EL (cell line): ENCODE measurements at regions not wholly inside any gene's neighbourhood (a gene's known extent, or its start where the extent isn't known, plus 50 kb on each side); places are given as distances from the start of the nearest gene placed in this dataset.
"Not testable (repeated sequence)": the region's sequence is repeated elsewhere in the genome, so short reads cannot be mapped to it uniquely, and the experiment has no call there.

Experiments
- DNase-seq: peaks from one replicate; pipeline ENCODE4 v3.0.0-alpha.2; 2016

DNA sequence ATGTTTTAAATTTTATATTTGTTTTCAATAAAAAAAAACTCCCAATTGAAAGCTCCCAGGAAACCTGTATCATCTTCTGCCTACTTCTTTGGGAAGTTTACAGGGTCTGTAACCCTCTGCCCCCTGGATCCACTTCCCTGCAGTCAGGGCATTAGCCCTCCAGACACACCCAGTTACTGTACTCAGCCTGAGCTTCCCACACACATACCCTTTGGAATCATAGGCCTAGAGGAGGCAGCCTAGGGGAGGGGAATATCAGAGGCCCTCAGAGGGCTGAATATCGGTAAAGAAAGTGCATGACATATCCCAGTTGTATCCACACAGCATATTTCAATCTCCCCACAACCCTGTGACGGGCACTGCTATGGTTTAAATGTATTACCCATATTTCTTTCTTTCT, 56.2 kb upstream of the TFPI start:
- DNase-seq: not testable (repeated sequence)

DNA sequence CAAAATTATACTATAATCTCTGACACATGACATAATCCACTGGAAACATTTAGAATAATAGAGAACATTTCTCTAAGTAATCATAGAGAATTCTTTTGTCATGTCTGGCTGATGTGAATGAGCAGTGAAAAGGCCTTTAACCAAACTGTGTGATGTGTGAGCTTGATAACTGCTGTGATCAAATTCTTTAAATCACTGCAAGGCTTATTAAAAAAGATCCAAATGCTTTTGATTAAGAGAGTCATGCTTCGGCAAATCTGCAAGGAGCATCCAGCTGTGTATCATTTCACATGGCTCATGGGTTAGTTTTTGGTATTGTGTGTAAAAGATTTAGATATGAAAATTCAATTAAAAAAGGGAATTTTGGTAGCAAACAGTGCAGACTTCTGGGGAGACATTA, 58.6 kb upstream of the TFPI start:
- no peak for DNase-seq

DNA sequence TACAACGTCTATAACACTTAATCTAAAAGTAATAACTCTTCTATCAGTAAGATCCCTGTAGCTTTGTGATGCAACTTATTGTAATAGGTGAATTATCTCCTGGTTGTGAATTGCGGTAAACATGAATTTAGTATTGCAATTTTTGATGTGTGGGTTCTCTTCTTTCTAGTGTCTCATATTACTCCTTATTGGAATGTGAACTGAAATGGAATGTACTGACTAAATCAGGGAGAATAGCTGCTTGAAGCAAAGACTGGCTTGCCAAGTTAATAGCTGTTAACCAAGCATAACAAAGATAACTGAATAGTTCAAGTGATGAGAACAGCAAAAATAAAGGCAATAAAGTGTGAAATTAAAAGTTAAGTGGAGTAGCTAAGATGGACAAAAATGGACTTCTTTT, 60.5 kb upstream of the TFPI start:
- DNase-seq: peak; percentile 4

DNA sequence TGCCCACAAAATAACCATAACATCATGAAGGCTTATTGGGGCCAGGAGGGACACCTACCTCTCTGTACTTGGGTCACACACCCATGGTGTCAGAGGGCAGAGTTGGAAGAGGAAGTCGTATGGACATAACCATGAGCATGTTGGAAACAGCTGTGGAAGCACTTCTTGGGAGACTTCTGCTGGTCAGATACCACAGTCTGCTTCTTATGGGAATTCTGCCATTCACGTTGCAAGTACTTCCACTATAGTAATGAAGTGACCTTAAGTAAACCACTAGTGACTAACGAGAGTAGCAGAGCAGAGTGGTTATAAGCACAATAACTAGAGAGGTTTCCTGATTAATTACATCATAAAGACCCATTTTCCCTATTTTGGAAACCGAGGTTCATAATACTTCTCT, 61.1 kb upstream of the TFPI start:
- DNase-seq: no peak

DNA sequence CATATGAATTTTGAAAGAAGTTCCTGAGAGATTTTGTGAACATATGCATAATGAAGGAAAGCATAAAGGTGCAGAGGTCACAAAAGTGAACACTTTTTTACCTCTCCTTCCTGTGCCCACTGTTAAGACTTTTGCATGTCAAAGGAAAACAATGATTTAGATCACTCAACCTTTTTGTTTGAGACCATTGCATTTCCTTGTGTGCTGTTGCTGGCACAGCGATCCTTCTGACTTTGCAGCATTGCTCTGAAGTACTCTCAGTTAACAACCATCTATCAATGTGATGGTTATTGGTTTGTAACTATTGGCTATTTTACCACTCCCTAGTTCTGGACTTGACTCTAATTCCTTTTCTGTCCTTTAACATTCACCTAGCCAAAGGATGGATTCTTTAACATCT, 61.7 kb upstream of the TFPI start:
- DNase-seq: no peak

DNA sequence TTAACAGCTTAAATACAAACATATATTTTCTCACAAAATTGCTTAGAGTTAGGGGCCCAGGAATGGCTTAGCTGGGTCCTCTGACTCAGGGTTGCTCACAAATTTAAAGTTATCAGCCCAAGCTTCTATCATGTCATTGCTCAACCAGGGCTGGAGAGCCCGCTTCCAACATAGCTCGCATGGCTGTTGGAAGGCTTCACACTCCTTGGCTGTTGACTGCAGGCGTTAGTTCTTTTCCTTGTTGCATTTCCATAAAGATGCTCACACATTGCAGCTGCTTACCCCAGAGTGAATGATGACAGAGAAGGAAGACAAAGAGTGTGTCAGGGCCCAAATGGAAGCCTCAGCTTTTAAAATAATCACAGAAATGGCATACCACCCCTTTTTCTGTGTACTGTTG, 62.9 kb upstream of the TFPI start:
- DNase-seq: no peak

DNA sequence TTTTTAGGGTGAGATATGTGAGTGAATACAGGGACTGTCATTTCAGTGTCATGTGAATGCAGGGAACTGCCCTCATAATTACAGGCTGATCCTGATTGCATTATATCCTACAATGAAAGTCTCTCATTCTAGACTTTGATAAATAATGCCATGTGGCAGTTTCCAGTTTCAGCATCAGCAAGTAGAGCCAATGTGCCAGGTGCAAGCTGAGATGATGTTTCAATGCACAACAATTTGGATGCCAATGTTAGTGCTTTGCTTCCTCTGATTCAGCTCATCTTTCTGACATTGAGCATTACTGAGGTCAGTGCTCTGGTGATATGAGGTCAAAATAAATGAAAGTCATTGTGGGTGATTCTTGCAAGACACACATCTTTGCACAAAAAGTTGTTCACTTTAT, 63.7 kb upstream of the TFPI start:
- no peak for DNase-seq

DNA sequence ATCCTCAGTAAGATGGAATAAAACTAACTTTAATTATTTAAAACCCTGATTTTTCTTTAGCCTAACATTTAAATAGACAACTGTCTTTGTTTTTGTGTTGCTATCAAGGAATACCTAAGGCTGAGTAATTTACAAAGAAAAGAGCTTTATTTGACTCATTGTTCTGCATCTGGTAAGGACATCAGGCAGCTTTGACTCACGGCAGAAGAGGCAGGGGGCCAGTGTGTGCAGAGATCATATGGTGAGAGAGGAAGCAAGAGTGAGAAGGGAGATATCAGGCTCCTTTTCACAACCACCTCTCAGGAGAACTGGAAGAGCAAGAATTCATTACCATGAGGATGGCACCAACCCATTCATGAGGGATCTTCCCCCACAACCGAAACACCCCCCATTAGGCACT, 64.6 kb upstream of the TFPI start:
- DNase-seq: peak; percentile 30

DNA sequence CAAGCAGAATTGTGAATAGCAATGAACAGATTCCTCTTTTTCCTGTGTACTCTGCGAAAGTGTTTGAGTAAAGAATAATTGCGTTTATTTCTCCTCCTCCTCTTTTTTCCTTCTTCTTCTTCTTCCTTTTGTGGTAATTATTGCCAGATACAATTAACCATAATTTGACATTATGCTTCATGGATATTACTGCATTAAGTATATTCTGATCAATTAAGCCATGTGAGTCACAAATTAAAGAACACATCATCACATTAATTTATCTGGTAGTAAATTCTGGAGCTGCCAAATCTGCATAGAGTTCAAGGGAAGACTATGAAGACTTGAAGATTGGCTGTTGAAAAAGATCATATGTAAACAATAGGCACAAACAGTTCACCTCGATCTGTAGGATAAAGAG, 72.9 kb upstream of the TFPI start:
- no peak for DNase-seq

DNA sequence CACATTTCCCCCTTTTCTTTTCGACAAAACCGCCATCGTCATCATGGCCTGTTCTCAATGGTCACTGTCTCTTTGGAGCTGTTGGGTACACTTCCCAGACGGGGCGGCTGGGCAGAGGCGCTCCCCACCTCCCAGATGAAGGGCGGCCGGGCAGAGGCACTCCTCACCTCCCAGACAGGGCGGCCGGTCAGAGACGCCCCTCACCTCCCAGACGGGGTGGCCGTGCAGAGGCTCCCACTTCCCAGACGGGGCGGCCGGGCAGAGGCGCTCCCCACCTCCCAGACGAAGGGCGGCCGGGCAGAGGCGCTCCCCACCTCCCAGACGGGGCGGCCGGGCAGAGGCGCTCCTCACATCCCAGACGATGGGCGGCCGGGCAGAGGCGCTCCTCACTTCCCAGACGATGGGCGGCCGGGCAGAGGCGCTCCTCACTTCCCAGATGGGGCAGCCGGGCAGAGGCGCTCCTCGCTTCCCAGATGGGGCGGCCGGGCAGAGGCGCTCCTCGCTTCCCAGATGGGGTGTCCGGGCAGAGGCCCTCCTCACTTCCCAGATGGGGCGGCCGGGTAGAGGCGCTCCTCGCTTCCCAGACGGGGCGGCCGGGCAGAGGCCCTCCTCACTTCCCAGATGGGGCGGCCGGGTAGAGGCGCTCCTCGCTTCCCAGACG, 82.6 kb upstream of the TFPI start:
- DNase-seq: not testable (repeated sequence)

DNA sequence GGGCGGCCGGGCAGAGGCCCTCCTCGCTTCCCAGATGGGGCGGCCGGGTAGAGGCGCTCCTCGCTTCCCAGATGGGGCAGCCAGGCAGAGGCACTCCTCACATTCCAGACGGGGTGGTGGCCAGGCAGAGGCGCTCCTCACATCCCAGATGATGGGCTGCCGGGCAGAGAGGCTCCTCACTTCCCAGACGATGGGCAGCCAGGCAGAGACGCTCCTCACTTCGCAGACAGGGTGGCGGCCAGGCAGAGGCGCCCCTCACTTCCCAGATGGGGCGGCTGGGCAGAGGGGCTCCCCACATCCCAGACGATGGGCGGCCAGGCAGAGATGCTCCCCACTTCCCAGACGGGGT, 83.1 kb upstream of the TFPI start:
- DNase-seq: not testable (repeated sequence)

DNA sequence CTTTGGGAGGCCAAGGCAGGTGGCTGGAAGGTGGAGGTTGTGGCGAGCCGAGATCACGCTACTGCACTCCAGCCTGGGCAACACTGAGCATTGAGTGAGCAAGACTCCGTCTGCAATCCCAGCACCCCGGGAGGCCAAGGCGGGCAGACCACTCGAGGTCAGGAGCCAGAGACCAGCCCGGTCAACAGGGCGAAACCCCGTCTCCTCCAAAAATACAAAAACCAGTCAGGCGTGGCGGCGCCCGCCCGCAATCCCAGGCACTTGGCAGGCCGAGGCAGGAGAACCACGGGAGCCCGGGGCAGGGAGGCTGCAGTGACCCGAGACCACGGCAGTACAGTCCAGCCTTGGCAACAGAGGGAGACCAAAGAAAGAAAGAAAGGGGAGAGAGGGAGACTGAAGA, 83.5 kb upstream of the TFPI start:
- DNase-seq: not testable (repeated sequence)

DNA sequence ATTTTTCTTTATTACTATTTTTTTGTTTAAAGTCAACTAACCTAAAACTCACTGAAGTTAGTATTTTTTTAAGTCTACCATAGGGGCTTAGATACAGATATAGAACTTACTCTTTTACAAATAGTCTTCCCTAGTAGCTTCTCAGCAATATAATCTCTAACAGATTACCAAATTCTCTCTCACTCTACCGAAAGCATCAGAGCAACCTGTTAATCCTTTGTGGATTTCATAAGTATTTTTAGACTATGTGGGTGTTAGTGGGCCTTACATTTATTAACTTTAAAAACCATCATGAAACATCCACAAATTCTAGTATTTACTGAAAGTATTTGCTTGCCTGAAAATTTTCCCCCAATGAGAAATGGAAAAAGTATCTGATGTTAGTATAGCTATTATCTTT, 84.6 kb upstream of the TFPI start:
- DNase-seq: no peak

DNA sequence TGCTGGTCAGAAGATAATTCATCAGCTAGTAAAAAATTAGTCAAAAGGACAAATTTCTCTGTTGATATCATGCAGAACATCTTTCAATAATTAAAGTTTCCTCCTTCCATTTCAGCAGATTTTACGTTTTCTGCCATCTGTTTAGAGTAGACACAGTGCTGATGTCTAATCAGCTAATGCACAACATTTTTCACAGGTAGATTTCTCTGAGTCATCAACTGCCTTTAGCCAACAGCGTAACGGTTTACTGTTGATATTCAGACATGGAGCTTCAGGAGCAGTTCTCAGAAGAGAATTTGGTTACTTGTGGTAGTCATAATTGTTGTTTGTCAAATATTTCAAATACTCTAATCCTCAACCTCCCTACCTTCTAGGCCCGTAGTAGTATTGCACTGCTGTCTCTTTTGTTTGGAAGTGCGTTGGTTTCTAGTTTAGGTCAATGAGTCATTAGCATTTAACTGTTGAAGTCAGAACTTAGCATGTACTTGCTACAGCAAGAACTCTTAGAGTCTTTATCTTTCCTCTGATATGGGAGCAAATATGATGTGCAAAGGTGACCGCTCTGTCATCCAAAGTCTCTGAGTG, 86.8 kb upstream of the TFPI start:
- DNase-seq: no peak

DNA sequence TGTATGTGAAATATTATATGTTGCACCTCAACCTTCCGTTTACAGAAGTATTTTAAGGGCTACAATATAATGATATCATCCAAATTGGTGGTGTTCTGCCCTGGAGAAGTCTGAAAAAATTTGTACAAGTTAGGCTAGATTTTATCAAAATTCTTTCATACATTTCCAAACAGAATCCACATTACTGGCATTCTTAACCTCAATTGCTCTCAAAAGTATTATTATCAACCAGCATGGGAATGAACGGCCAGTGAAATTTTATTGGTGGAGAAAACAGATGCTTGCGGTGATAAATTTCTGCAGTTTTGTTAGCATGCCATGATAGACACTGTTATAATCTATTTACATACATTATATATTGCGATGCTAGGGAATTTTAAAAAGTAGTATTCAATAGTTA, 88.3 kb upstream of the TFPI start:
- DNase-seq: peak; percentile 49

DNA sequence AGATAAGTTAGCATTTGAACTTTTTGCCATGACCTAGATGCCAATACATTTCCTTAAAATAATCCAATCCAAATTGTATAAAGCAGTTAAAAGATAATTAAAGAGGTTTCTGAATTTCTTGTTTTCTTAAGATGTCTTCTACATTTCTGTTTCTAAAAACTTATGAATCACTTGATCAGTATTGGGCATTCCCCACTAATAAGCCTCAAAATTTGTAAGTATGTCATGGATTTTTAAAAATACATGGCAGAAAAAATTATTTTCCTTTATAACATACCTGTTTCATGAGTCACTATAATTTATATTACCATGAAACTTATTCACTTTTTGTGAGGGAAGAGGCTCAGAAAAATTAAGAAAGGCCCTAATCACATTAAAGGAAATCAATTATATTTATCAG, 90.3 kb upstream of the TFPI start:
- peak; percentile 47 for DNase-seq

DNA sequence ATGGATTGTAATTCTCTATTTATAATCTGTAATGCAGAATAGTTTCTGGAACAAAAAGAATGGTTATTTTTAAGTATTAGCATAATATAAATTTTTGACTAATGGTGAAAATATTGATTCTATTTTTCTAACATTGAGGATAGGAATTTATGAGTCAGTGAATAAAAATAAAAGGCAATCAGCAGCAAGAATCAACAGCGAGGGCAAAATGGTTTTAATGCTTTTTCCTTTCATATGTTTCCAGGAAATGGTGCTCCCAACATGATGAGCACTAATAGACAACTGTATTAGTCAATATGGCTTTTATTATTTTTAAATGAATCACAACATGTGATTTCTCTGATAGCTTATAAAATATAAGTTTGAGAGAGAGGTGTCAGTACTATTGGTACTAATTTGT, 90.7 kb upstream of the TFPI start:
- DNase-seq: peak; percentile 61

DNA sequence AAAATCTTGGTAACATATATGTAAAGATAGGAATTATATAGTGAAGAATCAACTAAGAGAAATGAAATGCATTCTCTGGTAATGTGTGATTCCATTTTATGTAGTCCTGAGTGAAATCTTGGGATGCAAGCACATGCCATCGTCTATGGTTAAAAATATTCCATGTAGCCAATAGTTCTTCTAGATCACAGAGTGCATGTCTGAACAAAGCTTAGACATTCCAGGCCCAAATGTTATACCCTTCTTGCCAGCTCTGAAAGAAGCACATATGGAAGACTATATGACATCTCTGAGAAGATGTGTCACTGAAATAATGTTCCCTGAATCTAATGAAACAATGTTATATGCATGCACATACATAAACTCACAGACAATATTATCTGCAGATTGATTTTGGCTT, 92.3 kb upstream of the TFPI start:
- DNase-seq: no peak

DNA sequence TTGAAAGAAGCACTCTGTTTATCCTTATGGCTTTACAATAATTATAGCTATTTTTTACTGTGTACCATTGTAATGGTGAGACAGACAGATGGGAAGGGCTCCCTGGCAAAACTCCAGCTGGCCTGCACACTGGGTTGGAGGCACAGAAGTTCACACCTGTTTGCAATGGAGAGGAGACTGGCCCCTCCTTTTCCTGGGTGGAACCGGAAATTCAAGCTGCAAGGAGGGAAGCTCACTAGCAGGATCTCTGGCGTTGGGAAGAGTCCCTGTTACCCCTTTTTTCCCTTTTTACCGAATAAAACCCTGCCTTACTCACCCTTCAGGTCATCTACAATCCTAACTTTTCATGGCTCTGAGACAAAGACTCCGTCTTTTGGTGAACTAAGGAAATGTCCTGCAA, 100.3 kb upstream of the TFPI start:
- no peak for DNase-seq

DNA sequence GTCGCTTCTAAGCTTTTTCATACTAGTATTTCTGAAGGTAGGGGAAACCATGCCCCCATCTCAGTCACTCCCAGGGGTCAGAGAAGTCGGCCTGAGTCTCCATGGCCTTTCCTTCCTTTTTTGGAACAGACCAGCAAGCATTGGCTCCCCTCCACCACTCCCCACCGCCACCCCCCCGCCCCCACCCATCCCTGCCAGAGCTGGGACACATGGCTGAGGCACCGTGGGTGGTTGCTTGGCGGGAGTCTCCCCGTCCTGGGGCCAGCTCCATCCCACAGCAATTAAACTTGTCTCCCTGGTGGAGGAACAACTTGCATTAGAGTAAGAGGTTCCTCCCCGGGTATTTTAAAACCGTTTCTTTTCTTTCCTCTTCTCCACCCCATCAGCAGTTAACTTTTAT, 100.8 kb upstream of the TFPI start:
- no peak for DNase-seq

DNA sequence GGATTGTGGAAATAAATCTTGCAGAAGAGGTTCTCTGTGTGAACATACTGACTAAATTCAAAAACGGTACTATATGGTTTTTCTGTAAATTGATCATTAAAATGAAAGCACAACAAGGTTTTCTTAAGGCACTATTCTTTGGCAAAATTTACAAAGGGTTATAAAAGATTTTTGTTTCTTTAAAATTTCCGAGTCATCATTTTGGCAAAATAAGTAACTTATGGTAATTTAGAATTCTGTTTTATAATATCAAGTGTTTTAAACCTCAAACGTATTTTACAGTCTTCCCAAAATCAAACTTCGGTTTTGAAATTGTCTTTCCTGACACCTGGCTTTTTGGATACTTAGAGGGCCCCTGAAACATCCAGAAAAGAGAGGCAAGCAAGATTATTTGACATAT, 101.9 kb upstream of the TFPI start:
- DNase-seq: no peak

DNA sequence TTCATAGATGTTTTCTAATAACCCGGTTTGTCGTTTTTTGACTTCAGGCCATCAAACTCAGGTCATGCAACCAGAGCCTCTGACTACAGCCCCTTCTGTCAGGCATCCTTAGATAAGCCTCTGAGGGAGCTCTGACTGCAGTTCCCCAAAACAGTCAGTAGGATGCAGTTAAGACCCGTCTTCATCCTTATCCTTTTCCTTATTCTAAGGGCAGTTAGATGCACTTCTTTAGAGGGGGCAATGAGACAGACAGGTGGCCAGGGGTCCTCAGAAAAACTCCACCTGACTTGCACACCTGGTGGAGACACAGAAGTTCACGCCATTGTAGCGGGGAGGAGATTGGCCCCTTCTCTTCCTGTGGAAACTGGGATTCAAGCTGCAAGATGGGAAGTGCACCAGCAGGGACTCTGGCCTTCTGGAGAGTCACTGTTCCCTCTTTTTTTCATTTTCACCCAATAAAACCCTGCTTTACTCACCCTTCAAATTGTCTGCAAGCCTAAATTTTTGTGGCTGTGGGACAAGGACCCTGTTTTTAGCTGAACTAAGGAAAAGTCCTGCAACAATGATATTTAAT, 104.8 kb upstream of the TFPI start:
- peak; percentile 24 for DNase-seq

DNA sequence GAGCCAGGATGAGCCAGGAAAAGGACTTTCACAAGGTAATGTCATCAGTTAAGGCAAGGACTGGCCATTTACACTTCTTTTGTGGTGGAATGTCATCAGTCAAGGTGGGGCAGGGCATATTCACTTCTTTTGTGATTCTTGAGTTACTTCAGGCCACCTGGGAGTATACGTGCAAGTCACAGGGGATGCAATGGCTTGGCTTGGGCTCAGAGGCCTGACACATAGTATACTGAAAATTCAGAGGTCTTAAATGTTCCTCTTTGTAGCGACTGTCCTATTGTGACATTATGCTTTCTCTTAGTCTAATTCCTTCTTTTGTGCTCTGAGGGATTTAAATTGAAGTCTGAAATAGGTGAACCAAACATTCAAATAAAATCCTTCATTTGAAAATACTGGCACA, 121.8 kb upstream of the TFPI start:
- not testable (repeated sequence) for DNase-seq

DNA sequence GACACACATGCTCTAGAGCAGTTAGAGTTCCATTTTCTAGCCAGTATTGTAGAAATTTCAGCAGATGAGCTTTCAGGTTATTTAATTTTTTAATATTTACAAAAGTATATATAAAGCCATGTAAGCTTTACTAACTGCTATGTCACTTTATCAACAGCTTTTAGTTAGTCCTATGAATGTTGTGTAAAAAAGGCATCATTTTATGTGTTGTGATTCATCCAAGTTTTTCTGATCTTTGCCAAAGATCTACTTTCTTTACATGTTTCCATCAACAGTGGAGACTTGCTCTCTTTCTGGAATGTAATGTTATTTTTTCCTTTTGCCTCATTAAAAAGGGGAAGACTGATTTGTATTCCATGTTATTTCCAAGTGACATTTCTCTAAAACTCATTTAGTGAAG, 125.2 kb upstream of the TFPI start:
- DNase-seq: peak; percentile 6

DNA sequence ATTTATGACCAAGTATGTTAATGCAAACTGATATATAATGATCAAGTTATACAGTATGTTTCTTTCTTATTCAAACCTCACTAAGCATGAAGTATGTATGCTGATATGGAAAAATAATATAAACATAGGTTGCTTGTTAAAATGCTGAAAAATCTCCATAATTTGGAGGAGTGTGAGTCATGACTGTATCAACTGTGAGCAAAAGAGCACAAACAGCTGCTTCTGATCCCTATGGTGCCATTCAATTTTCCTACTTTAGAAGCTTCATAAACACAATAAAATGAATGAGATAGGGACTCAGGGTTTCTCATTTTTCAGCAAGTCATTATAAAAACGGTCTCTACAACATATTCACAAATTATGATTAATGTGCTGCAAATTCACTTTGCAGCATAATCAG, 129.9 kb upstream of the TFPI start:
- DNase-seq: peak; percentile 5
